ENCODE measurements at regions not wholly inside any gene's neighbourhood (a gene's known extent, or its start where the extent isn't known, plus 50 kb on each side); places are given as distances from the start of the nearest gene placed in this dataset.

DNA sequence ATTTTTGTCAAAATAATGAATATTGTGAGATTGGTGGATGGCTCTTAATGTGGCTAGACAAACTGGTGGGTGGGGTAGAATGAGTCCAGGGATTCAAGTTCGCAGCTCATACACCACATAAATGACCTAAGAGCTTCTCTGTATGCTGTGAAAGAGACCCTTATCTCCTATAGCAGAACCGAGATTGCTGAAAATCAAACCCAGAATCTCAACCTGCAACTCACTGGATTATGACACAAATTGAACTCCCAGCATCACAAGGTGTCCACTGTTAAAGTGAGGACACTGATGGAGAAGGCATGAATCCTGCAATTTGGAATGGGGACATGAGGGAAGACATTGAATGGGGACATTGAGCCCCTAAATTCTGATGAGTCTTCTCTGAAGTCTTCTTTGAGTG lies 51.3 kb upstream of the CNKSR3 start:
- DNase-seq (ENCODE audit: low read depth), result no peak

DNA sequence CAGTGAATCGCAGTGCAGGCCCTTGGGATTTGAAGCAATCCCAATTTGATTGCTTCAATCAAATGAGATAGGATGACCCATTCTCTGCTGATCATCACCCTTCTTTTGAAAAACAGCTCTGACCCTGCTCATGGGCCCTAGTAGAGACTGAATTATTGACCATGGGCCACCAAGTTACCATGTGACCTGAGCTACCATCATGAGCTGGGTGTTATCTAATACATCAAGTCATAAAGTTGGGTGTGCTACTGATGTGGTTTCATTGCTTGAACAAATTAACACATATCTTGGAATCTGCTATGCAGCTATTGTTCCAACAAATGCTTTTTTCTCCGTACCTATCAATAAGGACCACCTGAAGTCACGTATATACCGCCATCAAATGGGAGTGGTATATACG lies 54.8 kb upstream of the CNKSR3 start:
- no peak for DNase-seq (ENCODE audit: low read depth)

DNA sequence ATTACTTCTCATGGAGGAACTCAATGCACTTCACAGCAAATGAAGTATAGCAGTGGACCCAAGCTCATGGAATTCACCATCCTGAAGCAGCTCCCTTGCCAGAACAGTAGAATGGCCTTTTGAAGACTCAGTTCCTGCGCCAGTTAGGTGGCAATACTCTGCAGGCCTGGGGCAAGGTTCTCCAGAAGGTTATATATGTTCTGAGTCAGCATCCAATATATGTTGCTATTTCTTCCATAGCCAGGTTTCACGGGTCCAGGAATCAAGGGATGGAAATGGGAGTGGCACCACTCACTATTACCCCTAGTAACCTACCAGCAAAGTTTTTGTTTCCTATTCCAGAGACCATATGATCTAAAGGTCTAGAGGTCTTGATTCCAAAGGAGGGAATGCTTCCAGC lies 56.4 kb upstream of the CNKSR3 start:
- DNase-seq (ENCODE audit: low read depth), result no peak

DNA sequence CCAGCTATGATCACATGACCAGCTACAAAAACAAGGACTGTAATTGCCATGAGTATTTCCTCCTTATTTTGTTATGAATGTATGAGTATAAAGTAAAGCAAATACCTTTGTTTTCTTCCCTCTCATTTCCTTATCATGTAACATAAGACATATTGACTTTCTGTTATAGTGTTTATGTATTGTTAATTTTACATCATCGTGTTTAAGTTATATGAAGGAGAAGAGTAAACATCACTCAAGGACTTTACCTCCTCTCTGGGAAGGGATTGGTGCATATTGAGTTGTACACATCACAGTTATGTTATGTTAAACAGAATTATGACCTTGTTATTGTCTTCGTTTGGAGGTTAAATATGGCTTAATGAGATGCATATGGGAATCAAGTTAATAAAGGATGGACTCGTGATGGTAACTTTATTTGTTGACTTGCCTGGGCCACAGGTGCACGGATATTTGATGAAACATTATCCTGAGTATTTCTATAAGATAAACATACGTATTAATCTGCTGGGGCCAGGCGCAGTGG lies 57.3 kb upstream of the CNKSR3 start:
- DNase-seq (ENCODE audit: low read depth), result no peak

DNA sequence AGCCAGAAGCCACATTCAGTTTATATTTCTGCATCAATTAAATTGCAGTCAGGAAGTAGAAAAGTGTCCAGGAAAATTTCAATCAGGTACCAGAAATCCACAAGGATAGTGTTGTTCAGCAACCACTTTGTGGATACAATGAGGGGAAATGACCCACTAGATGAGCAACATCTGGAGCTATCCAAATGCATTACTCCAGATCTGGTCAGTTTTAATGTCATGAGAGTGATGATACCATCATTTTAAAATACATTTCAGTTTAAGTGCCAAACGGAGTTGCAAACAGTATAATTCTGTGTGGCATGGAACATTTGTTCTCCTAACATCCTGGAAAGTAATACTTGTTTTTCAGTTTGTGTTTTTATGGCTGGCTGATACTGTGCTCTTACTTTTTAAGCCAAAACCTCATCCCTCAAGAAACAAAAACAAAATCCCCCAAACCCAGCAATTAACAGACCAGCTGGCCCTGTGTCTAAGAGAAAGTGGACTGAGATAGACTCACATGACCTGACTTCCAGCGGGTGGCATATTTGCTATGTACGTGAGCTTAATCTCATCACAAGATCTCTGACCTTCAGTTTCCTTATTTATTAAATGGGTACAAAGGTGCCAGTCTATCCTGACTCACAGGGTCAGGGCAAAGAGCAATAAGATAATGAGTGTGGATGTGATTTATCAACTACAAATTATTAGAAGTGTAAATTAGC lies 58.8 kb upstream of the CNKSR3 start:
- DNase-seq (ENCODE audit: low read depth), result no peak

DNA sequence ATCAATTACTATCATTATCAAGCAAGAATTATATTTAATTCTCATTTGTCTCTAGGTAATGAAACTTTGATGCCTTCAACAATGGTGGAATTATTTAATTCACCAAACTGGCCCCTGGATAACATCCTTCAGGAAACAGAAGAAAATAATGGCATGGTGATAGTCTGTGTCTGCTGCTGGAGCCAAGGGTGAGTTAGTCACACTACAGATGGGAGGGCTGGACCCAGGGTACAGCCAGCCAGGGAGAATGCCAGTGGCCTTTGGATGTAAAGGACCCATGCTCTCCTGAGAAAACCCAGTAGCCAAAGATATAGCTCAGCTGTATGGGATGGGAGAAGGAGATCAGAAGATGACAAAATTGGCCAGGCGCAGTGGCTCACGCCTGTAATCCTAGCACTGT lies 60.0 kb upstream of the CNKSR3 start:
- DNase-seq (ENCODE audit: low read depth), result no peak

DNA sequence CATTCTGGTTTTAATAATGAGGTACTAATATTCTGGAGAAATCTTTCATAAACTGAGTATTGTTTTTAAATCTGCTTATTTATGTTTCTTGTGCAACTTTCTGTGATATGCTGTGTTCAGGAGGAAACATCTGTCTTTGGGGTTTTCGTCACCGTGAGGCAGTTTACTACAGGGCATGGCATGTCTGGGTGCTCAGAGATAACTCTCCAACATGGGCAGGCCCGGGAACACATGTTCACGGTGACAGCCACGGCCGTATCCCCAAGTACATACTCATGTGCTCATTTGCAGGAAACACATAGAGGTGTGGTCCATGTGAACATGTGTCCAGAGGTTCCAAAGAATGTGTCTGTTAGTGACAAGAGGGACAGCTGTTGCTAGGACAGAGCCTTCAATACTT lies 62.1 kb upstream of the CNKSR3 start:
- no peak for DNase-seq (ENCODE audit: low read depth)

DNA sequence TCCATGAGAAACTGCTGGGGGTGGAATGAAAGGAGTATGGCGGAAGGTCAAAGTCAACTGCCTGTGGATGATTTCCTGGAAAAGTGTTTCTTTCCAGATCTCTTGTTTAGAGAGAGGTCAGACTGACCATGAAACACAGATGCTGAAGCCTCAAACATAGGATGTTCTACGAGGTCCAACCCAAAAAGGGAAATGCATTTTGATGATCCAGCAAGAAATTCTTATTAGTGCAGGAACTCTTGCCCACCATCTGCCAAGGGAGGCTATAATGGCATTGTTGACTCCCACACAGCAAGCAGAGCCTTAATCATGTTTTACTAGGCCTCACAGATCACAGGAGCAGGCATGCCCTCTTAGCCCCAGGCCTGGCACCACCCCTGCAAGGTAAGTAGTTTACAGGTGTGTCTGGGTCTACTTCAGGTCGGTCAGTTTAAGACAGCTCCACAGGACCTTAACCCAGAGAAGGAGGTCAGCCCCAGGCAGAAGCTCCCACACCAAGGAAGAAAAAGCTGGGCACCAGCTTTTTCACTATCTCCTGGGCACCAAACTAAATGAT lies 67.6 kb upstream of the CNKSR3 start:
- no peak for DNase-seq (ENCODE audit: low read depth)

DNA sequence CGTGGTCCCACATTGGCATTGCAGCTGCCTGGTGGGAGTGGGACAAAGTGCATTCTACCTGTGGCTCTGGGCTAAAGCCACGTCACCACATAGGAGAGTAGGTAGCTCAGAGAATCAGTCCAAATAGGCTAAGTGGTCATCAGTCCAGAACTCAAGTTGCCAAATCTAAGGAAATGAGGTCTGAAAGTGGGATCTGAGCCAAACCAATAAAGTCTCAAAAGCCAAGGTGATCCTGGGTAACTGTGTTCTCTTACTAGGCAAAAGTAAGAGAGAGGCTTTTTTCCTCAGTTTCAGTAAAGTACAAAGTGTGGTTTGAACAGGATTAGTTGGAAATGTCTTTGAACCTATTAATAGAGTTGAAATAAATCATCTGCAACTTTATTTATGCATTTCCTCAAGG lies 68.6 kb upstream of the CNKSR3 start:
- no peak for DNase-seq (ENCODE audit: low read depth)

DNA sequence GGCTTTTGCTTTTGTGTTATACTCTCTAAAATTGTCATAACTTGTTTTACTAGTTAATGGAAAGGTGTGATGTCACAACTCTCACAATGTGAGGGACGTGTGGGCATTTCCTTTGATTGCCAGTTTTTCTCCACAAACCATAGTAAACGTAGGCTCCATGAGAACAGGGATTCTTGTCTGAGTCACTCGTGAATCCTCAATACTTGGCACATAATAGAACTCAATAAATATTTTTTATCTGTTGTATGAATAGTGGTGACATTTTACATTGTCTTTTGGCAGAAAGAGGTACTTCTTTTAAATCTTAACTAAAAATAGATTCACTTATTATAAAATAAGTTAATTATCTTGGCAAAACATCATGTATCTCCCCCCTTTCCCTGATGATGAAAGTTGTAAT lies 69.0 kb upstream of the CNKSR3 start:
- peak; percentile 22 for DNase-seq (ENCODE audit: low read depth)

DNA sequence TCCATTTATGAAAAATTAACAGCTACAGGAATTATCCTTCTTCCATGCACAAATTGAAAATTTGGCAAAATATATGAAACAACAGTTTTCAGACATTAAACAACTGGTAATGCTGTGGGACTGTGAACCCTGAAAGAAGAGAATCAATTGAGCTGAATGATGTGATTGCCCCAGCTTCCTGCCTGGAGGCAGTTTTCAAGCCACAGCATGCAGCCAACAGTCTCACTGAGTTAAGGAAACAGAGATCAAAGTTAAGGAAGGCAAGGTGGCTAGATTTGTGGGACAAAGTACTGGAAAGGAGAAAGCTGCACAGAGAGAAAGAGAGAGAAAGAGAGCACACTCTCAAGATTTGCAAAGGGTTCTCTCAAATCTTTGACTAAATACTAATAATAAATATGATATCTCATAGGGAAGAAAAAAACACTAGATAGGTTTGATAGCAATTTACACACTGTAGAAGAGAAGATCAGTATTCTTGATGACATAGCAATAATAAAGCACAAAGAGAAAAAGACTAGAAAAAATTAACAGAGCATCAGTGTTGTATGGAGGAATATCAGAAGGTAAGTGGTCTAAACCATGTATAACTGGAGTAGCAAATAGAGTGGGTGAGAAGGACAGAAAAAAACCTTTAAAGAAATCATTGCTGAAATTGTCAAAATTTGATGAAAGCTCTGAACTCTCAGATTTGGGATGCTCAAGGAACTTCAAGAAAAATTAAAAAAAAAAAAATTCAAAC lies 70.1 kb upstream of the CNKSR3 start:
- DNase-seq (ENCODE audit: low read depth), result no peak

DNA sequence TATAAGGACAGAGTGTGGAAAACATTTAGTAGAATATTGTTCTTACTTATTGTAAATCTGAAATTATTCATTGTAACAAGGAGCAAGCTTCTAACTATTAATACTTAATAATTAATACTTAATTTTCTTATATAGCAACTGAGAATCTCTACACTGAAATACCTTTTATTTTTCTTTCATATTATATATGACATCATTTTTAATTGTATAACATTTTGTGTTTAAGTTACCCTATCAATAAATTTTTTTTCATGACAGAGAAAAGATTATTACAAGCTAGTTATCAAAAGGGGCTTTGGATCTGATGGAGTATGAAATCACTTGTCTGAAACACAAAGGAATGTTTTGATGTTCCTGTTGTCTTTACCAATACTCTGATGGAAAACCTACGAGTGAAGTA lies 72.2 kb upstream of the CNKSR3 start:
- DNase-seq (ENCODE audit: low read depth), result no peak

DNA sequence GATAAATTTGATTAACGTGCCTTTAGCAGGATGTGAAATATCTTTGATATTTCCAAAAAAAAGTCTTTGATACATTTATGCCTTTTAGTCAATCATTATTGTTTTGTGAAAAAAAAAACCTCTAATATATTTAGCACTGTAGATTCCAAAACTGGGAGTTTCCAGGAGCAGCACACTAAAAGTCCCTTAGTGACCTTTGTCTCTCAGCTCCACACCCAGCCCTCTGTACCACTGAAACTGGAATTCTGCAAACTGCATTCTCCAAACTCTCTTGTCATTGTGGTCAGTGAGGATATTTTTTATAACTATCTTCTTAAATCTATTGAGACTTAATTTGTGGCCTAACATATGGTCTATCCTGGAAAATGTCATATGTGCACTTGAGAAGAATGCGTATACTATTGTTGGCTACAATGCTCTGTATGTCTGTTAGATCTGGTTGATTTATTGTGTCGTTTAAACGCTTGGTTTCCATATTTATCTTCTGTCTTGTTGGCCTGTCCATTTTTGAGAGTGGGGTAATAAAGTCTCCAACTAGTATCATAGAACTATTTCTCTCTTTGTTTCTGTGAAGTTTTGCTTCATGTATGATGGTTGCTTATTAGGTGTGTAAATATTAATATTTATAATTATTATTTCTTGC lies 73.2 kb upstream of the CNKSR3 start:
- DNase-seq (ENCODE audit: low read depth), result no peak

DNA sequence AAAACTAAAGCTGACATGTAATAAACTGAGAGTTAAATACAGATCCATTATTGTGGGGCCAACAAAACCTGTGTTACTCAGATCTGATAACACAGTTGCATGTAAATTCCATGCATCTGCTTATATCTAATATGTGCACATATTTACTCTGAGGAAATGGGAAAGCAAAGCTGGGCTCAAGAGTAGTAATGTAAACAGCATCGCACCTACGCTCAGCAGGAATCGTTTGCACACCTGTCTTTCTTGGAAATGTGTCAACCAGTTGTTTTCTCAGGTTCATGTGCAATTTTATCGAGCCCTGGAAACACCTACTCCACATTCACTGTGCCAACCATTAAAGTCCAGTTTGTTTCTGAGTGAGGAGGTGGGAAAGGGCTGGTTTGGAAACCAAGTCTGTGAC lies 80.3 kb upstream of the CNKSR3 start:
- DNase-seq (ENCODE audit: low read depth), result no peak

DNA sequence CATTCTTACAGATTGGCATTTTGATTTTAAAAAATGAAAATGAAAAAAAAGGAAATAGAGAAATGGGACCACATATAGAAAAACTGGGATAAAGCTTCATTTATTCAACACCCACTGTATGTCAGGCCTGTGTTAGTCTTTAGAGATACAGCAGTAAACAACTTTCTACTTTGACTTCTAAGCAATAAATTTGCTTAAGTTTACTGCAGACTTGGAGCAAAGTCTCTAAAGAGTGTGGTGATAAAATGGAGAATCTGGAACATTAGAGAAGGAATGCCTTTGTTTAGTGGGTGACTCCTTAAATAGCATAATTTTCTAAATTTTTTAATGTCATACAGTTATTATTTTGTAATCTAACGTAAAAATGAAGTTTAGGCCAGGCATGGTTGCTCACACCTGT lies 80.7 kb upstream of the CNKSR3 start:
- DNase-seq (ENCODE audit: low read depth), result no peak

DNA sequence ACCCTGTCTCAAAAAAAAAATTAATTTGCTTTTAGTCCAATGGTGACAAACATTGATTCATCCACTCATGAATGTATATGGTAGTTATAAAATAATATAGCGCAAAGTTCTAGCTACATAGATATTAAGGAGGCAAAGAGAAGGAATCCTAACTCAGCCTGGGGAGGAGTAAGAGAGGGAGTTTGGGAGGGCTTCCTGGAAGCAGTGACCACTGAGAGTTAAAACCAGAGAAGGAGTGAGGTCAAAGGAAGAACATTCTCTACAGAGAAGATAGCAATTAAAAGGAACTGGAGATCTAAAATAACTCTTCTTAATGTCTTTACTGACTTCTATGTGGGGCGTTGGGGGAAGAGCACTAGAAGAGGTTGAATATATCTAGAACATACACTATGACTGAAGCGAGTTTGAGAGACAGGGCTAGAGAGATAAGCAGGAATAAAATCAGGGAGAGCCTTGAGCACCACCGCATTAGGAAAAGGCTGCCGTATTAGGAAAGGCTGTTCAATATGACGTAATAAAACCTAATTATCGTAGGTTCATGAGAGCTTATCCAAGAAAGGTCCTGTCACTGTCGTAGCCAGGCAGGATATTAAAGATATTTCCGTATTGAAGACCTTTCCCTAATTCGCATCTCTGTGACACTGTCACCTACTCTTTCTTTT lies 81.8 kb upstream of the CNKSR3 start:
- DNase-seq (ENCODE audit: low read depth), result no peak

DNA sequence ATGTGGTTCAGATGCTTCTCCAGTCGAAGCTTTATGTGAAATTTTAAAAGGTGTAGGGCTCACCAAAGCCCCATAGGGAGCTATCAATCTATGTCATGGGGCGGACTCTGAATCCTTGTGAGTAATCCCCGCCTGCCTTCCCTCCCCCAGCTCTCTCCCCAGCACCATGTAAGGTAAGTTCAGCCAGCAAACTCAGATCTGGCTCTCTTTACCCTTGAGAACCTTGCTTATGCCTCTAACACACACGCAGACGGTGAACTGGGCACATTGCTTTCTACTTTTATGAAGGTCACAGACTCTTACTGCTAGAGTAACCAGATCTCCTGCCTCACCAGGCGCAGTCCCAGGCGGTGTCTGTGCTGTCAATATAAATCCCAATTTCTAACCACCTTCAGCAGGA lies 82.6 kb upstream of the CNKSR3 start:
- DNase-seq (ENCODE audit: low read depth), result no peak

DNA sequence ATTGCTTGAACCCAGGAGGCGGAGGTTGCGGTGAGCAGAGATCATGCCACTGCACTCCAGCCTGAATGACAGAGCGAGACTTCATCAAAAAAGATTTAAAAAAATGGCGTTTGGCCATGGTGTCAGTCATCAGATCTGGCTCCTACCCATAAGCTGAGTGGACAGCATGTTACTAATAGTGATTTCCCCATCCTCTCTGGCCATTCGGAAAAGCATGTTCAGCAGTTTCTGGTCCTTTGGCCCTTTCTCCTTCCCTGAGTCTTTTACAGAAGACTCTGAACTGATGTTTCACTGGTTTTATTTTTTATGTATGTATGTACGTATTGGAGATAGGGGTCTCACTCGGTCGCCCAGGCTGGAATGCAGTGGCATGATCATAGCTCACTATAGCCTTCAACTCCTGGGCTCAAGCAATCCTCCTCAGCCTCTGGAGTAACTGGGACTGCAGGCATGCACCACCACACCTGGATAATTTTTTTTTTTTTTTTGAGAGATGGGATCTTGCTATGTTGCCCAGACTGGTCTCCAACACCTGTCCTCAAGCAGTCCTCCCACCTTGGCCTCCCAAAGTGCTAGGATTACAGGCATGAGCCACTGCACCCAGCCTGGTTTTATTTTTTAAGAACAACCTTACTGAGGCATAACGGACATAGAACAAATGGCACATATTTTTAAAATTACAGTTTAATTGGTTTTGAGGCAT lies 84.2 kb upstream of the CNKSR3 start:
- DNase-seq (ENCODE audit: low read depth), result no peak

DNA sequence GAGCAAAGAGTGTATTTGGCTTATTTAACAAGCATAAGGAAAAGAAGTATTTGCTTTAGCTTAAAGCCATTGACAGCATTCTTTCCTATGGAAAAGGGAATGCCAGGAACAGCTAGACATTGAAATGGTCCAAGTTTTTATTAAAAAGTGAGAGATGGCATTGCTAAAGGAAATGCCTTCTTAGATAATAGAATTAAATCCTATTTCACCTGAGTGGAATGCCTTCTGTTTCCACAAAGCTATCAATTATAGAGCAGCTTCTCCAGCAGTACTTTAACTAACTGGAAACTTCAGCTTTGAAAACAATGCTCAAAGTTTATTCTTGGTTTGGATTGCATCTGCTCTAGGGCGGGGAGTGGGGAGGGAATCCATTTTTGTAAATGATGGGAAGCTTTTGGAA lies 85.1 kb upstream of the CNKSR3 start:
- no peak for DNase-seq (ENCODE audit: low read depth)

DNA sequence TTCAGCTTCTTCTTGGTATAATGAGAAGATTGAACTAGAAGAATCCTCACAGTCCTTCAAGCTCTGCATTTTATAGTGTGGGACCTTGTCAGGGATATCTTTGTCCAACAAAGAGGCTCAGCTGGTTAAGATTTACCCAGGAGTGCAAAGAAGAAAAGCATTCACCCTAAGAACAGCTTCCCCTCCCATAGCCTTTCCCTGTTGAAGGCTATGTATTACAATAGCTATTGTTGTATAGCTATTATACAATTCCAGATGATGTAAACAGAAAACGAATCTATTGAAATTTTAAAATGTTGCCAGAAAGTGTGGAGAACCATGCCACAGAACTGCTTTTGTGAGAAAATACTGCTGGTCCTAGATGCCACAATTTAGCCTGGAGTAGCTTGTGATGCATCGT lies 85.5 kb upstream of the CNKSR3 start:
- no peak for DNase-seq (ENCODE audit: low read depth)

DNA sequence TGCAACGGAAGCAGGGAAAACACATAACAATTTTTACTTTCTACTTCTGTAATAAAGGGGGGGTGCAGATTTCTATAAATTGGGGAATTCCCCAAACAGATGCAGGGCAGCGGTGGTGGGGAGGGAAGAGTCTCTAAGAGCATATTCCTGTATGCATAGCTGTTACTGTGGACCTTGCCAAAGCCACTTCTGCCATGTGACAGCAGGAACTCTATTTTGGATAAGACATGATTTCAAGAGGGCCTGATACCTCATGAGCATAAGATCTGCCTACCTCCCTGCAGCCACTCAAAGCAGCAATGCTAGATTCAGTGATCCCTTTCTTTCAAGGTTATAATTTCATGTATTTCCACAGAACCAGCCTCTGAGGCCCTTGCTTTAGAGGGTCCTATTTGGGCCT lies 86.2 kb upstream of the CNKSR3 start:
- DNase-seq (ENCODE audit: low read depth), result no peak

DNA sequence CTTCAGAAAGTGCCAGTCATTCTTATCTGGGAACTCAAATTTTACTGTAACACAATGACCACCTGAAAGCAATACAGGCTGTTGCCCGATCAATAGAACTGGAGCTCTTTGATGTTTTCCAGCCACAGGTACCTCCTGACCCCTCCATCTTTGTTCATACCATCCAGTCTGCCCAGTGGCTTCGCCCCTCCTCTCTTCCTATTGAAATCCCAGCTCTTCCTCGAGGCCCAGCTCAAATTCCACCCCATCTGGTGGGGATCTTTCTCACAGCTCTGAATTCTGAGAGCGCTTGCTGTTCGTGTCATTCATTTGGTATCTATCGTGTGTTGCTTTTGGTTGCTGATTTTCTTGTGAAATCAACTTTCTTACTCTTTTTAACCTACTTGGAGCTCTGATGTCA lies 87.9 kb upstream of the CNKSR3 start:
- no peak for DNase-seq (ENCODE audit: low read depth)

All from GM04504 (cell line).